Mesenchymal stem cell (in vitro differentiated cells and primary cell): ENCODE measurements at regions not wholly inside any gene's neighbourhood (a gene's known extent, or its start where the extent isn't known, plus 50 kb on each side); places are given as distances from the start of the nearest gene placed in this dataset.

Experiments
- DNase-seq: peaks from one replicate; pipeline ENCODE4 v3.0.0-alpha.2; 2013
- H2AFZ ChIP-seq: one replicate; pipeline ENCODE4 v1.6.1; 2013; ENCODE audit warnings: low read depth, mild to moderate bottlenecking, control low read depth, inconsistent platforms, low read length, moderate library complexity
- H2AK5ac ChIP-seq: 2 replicates; pipeline ENCODE4 v1.6.1; 2013; ENCODE audit warnings: low read length, moderate library complexity, mild to moderate bottlenecking, inconsistent platforms; ENCODE audit not compliant: severe bottlenecking
- H2BK120ac ChIP-seq: one replicate; pipeline ENCODE4 v1.6.1; 2013; ENCODE audit warnings: low read depth, mild to moderate bottlenecking, inconsistent platforms, low read length, moderate library complexity
- H2BK12ac ChIP-seq, 2 experiments: one replicate each; pipeline ENCODE4 v1.6.1; 2013; ENCODE audit warnings: inconsistent platforms in 2 of 2, low read length in 2 of 2, mild to moderate bottlenecking in 2 of 2, moderate library complexity in 2 of 2, control low read depth in 1 of 2
- H2BK15ac ChIP-seq: one replicate; pipeline ENCODE4 v1.6.1; 2013; ENCODE audit warnings: mild to moderate bottlenecking, low read depth, inconsistent platforms; ENCODE audit not compliant: poor library complexity, severe bottlenecking
- H2BK5ac ChIP-seq: 2 replicates; pipeline ENCODE4 v1.6.1; 2013; ENCODE audit warnings: low read depth, mild to moderate bottlenecking, low read length, control low read depth, inconsistent platforms; ENCODE audit not compliant: poor library complexity, severe bottlenecking
- H3K14ac ChIP-seq, 2 experiments: one replicate each; pipeline ENCODE4 v1.6.1; 2013; ENCODE audit warnings: inconsistent platforms in 2 of 2, low read length in 2 of 2, control low read depth in 1 of 2, mild to moderate bottlenecking in 1 of 2, moderate library complexity in 1 of 2
- H3K18ac ChIP-seq, 2 experiments: one replicate each; pipeline ENCODE4 v1.6.1; 2013; ENCODE audit warnings: inconsistent platforms in 2 of 2, low read length in 2 of 2, control low read depth in 1 of 2, low read depth in 1 of 2, mild to moderate bottlenecking in 1 of 2
- H3K23ac ChIP-seq, 2 experiments: one replicate each; pipeline ENCODE4 v1.6.1; 2013; ENCODE audit warnings: inconsistent platforms in 2 of 2, low read length in 2 of 2, mild to moderate bottlenecking in 2 of 2, moderate library complexity in 2 of 2, control low read depth in 1 of 2
- H3K27ac ChIP-seq: 2 replicates; pipeline ENCODE4 v1.5.1; 2013; ENCODE audit warnings: mild to moderate bottlenecking, moderate library complexity, low read length, control low read depth, inconsistent platforms; ENCODE audit not compliant: poor library complexity, severe bottlenecking
- H3K27me3 ChIP-seq, 2 experiments: 2 replicates each; pipeline versions ENCODE4 v1.6.1 to v1.7.0; 2013; ENCODE audit warnings: low read length in 2 of 2, mild to moderate bottlenecking in 2 of 2, moderate library complexity in 2 of 2, control low read depth in 1 of 2, inconsistent platforms in 1 of 2; ENCODE audit not compliant: control insufficient read depth in 1 of 2, insufficient read depth in 1 of 2
- H3K36me3 ChIP-seq, 2 experiments: 2 replicates each; pipeline versions ENCODE4 v1.6.1 to v1.7.0; 2013; ENCODE audit warnings: low read length in 2 of 2, control low read depth in 1 of 2, inconsistent platforms in 1 of 2, low read depth in 1 of 2, mild to moderate bottlenecking in 1 of 2; ENCODE audit not compliant: insufficient read depth in 2 of 2, control insufficient read depth in 1 of 2
- H3K4ac ChIP-seq, 2 experiments: one replicate each; pipeline ENCODE4 v1.6.1; 2013; ENCODE audit warnings: inconsistent platforms in 2 of 2, low read length in 2 of 2, mild to moderate bottlenecking in 2 of 2, moderate library complexity in 2 of 2, control low read depth in 1 of 2, low read depth in 1 of 2
- H3K4me1 ChIP-seq: 2 replicates; pipeline ENCODE4 v1.6.1; 2013; ENCODE audit warnings: low read depth, low read length, control low read depth; ENCODE audit not compliant: control insufficient read depth, insufficient read depth
- H3K4me2 ChIP-seq: 2 replicates; pipeline ENCODE4 v1.6.1; 2013; ENCODE audit warnings: low read length, mild to moderate bottlenecking, inconsistent platforms; ENCODE audit not compliant: poor library complexity, severe bottlenecking
- H3K4me3 ChIP-seq, 2 experiments: 2 replicates each; pipeline versions ENCODE4 v1.5.1 to v1.7.0; 2013; ENCODE audit warnings: low read length in 2 of 2, mild to moderate bottlenecking in 2 of 2, control low read depth in 1 of 2, low read depth in 1 of 2; ENCODE audit not compliant: insufficient read depth in 1 of 2
- H3K79me1 ChIP-seq: replicated peaks from 2 replicates; pipeline ENCODE4 v1.6.1; 2013; ENCODE audit warnings: mild to moderate bottlenecking, control low read depth, low read length, inconsistent platforms; ENCODE audit not compliant: poor library complexity, severe bottlenecking
- H3K9ac ChIP-seq: 2 replicates; pipeline ENCODE4 v1.7.0; 2013; ENCODE audit warnings: mild to moderate bottlenecking, low read length, moderate library complexity
- H3K9me3 ChIP-seq: 2 replicates; pipeline ENCODE4 v1.7.0; 2013; ENCODE audit warnings: mild to moderate bottlenecking, low read length; ENCODE audit not compliant: control insufficient read depth
- H4K8ac ChIP-seq: one replicate; pipeline ENCODE4 v1.6.1; 2013; ENCODE audit warnings: inconsistent platforms, mild to moderate bottlenecking, low read length, moderate library complexity
- H4K91ac ChIP-seq: one replicate; pipeline ENCODE4 v1.6.1; 2013; ENCODE audit warnings: mild to moderate bottlenecking, low read length, inconsistent platforms
- WGBS: methylation state at CpG from one replicate; pipeline ENCODE4 v1.1.7; 2013; ENCODE audit warnings: mixed read lengths; 5-methylcytosine and 5-hydroxymethylcytosine counted together

DNA sequence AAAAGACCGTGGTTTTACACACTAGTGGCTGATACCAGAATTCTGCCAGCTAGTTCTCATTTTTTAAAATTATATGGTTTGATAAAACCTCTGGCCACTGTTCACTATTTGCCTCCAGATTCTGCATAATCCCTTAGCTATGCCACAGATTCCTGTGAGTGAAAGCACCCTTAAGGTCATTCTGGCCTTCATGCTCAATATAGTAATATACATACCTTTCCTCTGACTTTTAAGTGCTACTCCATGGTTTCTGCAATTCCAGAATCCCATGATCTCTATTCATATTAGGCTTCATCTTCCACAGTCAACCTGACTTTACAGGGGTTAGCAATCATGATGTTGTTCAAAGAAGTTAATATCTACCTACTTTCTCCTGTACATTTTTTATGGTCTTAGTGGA is 274.1 kb upstream of the EDNRB start:
- Histone ChIP-seq H4K8ac (no peak overlapping the region), H3K18ac (no peak overlapping the region), H2AFZ (no peak overlapping the region), H3K36me3 (no peaks in the 10 kb centered on the region), H2AK5ac (no peak overlapping the region), H2BK12ac (no peak overlapping the region), H3K4me1 (peaks cover 2% of the 10 kb centered on the region), H2BK15ac (no peak overlapping the region), H3K27me3 (no peaks in the 10 kb centered on the region), H3K9me3 (no peaks in the 10 kb centered on the region), H3K4me2 (no peak overlapping the region), H3K4me3 (no peak overlapping the region), H3K79me1 (no peaks in the 10 kb centered on the region), H3K27ac (peak overlapping the region; percentile 63), H3K23ac (no peak overlapping the region), H4K91ac (no peak overlapping the region), H3K4ac (no peak overlapping the region), H3K14ac (no peak overlapping the region), H2BK120ac (no peak overlapping the region), H2BK5ac (no peak overlapping the region), H3K9ac (no peak overlapping the region)
- peak; percentile 11 for DNase-seq
- 20% methylated on average over 1 of the region's 1 CpG for WGBS

DNA sequence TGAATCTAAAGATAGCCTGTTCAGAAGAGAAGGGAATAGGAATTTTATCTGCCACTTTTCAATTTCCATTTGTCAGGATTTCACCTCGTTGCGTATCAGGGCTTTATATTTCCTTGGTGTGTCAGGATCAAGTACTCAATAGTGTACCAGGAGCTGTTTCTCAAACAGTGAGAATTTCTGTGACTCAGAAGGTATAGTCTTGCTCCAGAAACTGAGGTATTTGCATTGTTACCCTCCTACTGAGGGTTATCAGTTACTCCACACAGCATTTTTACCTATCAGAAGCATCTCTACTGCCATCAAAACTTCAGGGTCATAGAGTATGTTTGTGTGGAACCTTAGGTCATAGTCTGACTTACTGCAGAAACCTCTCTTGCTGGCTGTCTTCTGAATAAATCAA is 271.7 kb upstream of the EDNRB start:
- H4K91ac ChIP-seq: no peak overlapping the region
- H2BK120ac ChIP-seq: no peak overlapping the region

DNA sequence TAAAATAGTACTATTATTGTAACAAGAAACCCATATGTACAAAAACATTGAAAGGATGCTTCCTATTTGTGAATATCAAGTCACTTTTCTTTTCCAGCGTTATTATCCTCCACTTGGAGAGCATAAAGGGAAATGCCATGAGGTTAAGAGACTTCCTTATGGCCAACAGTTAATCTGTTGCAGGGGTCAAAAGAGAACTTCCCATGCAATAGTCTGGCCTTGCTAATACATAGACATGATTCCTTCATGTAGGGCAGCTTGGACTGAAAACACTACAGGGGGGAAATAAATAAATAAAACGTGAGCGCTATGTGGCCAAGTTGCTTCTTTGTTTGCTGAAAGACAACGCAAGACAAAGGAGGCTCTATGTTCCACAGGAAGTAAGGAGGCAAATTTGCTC is 269.1 kb upstream of the EDNRB start:
- H2BK12ac ChIP-seq: no peak overlapping the region
- H3K4ac ChIP-seq: no peak overlapping the region
- no peak overlapping the region for H3K18ac ChIP-seq
- no peak overlapping the region for H2AK5ac ChIP-seq
- no peak overlapping the region for H2BK120ac ChIP-seq
- H4K91ac ChIP-seq: no peak overlapping the region
- no peak for DNase-seq
- no peak overlapping the region for H3K4me2 ChIP-seq
- no peak overlapping the region for H2BK15ac ChIP-seq
- H3K14ac ChIP-seq: no peak overlapping the region
- H3K23ac ChIP-seq: no peak overlapping the region
- no peak overlapping the region for H3K27ac ChIP-seq
- no peak overlapping the region for H4K8ac ChIP-seq
- no peak overlapping the region for H2AFZ ChIP-seq
- H3K9ac ChIP-seq: no peak overlapping the region
- H3K4me1 ChIP-seq: no peaks in the 10 kb centered on the region
- WGBS: 88% methylated on average over 4 of the region's 4 CpGs
- H3K9me3 ChIP-seq: peaks cover 5% of the 10 kb centered on the region
- no peak overlapping the region for H3K4me3 ChIP-seq
- H3K79me1 ChIP-seq: no peaks in the 10 kb centered on the region
- no peaks in the 10 kb centered on the region for H3K27me3 ChIP-seq
- H2BK5ac ChIP-seq: no peak overlapping the region
- H3K36me3 ChIP-seq: no peaks in the 10 kb centered on the region

More for the DNA sequence above, 271.7 kb upstream of the EDNRB start:
- Histone ChIP-seq H3K14ac (no peak overlapping the region), H3K4me2 (no peak overlapping the region), H3K4me3 (no peak overlapping the region), H3K4me1 (peaks cover 2% of the 10 kb centered on the region), H4K8ac (no peak overlapping the region), H3K4ac (no peak overlapping the region), H2BK12ac (no peak overlapping the region), H2AFZ (no peak overlapping the region), H3K36me3 (no peaks in the 10 kb centered on the region), H3K27ac (no peak overlapping the region), H2AK5ac (no peak overlapping the region), H3K18ac (no peak overlapping the region), H3K79me1 (no peaks in the 10 kb centered on the region), H2BK15ac (no peak overlapping the region), H3K27me3 (no peaks in the 10 kb centered on the region), H3K9me3 (no peaks in the 10 kb centered on the region), H3K23ac (no peak overlapping the region), H2BK5ac (no peak overlapping the region), H3K9ac (no peak overlapping the region)
- no peak for DNase-seq
- 93% methylated on average over 2 of the region's 2 CpGs for WGBS

DNA sequence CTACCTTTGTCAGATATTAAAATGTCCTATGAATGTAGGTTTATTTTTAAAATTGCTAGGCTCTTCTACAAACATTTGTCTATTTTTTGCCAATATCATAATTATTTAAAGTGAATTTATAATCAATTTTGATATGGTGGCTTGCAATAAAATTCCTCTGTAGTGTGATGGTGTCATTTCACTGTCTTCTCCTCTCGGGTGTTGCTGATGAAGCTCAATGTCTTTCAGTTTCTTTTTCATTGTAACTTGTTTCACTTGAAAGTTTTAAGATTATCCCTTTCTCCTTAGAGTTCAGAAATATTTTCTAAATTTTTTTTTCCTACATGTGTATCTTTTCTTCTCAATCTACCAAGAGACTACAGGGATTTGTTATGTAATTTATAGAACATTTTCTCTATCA is 267.1 kb upstream of the EDNRB start:
- Histone ChIP-seq H3K27ac (no peak overlapping the region), H3K4me1 (no peaks in the 10 kb centered on the region), H2BK120ac (no peak overlapping the region), H4K8ac (no peak overlapping the region), H3K23ac (no peak overlapping the region), H2BK5ac (no peak overlapping the region), H3K79me1 (no peaks in the 10 kb centered on the region), H2AK5ac (no peak overlapping the region), H3K4me2 (no peak overlapping the region), H4K91ac (no peak overlapping the region), H2AFZ (no peak overlapping the region), H3K36me3 (no peaks in the 10 kb centered on the region), H2BK12ac (no peak overlapping the region), H3K4ac (no peak overlapping the region), H3K18ac (no peak overlapping the region), H3K27me3 (no peaks in the 10 kb centered on the region), H3K14ac (no peak overlapping the region), H3K9ac (no peak overlapping the region), H2BK15ac (no peak overlapping the region), H3K4me3 (no peak overlapping the region), H3K9me3 (peaks cover 5% of the 10 kb centered on the region)
- DNase-seq: no peak
- 67% methylated on average over 1 of the region's 1 CpG for WGBS
